ENCODE measurements at regions not wholly inside any gene's neighbourhood (a gene's known extent, or its start where the extent isn't known, plus 50 kb on each side); places are given as distances from the start of the nearest gene placed in this dataset.

DNA sequence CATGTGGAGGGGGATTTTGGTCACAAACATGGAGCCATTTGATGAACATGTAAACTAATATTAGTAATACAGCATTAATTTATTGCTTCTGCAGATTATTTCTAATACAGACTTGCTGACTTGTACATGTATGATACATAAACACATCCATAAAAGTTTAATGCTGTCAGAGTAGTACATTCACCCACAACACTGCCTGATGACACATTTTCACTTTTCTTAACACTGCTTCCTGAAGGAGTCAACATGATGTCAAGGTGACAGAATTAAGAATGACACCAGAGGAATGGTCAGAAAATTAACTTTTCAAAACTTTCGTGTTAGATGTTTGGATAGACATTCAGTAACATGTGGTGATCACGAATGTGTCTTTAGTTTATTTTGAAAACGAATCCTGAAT lies 199.4 kb downstream of the SATB1 start:
- H3K36me3 ChIP-seq = no peaks in the 10 kb centered on the region
- DNase-seq (no peak), ATAC-seq (no peak)
- H3K4me1 ChIP-seq = no peaks in the 10 kb centered on the region
- no peaks in the 10 kb centered on the region for H3K9me3 ChIP-seq
- no peak overlapping the region for H3K27ac ChIP-seq
- no peak overlapping the region for H3K4me3 ChIP-seq
- TF ChIP-seq, protein P1, sequence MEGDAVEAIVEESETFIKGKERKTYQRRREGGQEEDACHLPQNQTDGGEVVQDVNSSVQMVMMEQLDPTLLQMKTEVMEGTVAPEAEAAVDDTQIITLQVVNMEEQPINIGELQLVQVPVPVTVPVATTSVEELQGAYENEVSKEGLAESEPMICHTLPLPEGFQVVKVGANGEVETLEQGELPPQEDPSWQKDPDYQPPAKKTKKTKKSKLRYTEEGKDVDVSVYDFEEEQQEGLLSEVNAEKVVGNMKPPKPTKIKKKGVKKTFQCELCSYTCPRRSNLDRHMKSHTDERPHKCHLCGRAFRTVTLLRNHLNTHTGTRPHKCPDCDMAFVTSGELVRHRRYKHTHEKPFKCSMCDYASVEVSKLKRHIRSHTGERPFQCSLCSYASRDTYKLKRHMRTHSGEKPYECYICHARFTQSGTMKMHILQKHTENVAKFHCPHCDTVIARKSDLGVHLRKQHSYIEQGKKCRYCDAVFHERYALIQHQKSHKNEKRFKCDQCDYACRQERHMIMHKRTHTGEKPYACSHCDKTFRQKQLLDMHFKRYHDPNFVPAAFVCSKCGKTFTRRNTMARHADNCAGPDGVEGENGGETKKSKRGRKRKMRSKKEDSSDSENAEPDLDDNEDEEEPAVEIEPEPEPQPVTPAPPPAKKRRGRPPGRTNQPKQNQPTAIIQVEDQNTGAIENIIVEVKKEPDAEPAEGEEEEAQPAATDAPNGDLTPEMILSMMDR (IDR thresholded peaks at IDR 0.05) = no peak
- H3K27me3 ChIP-seq = no peaks in the 10 kb centered on the region
- intact Hi-C loops (cut with DNase I) = no loop called here

DNA sequence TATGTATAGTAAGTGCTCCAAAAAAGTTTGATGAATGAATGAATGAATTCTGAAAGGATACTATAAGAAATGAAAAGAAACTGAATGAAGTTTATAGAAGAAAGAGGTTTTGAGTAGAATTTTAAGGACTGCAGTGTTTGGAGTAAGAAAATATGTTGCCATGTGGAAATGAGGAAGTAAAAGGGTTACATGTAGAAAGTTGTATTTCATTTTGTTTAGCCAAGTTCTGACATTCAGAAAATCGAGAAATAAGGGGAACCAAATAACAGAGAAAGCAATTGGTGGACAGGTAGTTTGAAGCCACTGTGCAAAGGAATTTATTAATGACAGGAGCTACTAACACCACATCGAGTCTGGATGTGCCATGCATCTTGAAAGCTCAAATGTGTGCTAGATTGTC lies 200.7 kb downstream of the SATB1 start:
- intact Hi-C loops (cut with DNase I) = no loop called here
- Histone ChIP-seq H3K4me1 (no peaks in the 10 kb centered on the region), H3K27me3 (no peaks in the 10 kb centered on the region), H3K9me3 (no peaks in the 10 kb centered on the region), H3K36me3 (no peaks in the 10 kb centered on the region), H3K27ac (no peak overlapping the region), H3K4me3 (no peak overlapping the region)
- TF ChIP-seq, protein P1 (IDR thresholded peaks at IDR 0.05) = no peak
- DNase-seq (no peak), ATAC-seq (no peak)

DNA sequence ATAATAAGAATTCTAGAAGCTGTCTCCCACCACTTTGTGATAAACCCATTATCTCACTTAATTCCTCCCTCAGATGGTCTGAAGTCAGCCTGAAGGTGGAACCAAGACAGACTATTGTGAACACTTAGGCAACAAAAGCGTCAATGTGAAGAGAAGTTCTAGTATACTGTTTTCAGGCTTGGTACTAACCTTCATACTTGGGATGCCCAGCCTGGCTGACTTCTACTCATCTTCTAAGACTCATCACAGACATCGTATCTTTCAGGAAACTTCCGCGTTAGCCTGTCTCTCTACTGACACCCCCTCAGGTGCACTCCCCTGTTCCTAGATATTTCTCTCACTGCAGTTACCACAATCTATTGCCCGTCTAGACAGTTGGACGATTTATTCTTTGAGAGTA lies 201.2 kb downstream of the SATB1 start:
- Histone ChIP-seq H3K36me3 (no peaks in the 10 kb centered on the region), H3K27me3 (no peaks in the 10 kb centered on the region), H3K9me3 (no peaks in the 10 kb centered on the region), H3K27ac (no peak overlapping the region), H3K4me1 (no peaks in the 10 kb centered on the region), H3K4me3 (no peak overlapping the region)
- DNase-seq (no peak), ATAC-seq (no peak)
- intact Hi-C loops (cut with DNase I) = no loop called here
- TF ChIP-seq, protein P1 (IDR thresholded peaks at IDR 0.05) = no peak

DNA sequence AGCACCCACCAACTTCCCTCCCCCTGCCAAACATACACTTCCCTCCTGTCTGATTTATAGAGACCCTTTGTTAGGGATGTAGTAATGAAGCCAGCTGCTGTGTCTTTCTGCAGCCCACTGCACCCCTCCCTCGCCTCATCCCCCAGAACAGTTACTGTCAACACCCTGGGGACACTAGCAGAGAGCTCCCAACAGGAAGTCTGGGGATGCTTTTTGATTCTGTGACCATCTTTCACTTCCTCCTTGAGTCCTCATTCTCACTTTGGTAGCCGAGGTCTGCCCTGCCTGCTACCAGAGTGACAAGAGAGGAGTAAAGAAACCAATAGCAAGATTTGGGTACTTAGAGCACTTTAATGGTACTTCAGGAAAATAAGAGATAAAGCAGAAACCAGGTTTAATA lies 201.6 kb downstream of the SATB1 start:
- Histone ChIP-seq H3K36me3 (no peaks in the 10 kb centered on the region), H3K4me3 (no peak overlapping the region), H3K27me3 (no peaks in the 10 kb centered on the region), H3K9me3 (no peaks in the 10 kb centered on the region), H3K4me1 (no peaks in the 10 kb centered on the region), H3K27ac (no peak overlapping the region)
- intact Hi-C loops (cut with DNase I) = no loop called here
- ATAC-seq = peak; percentile 14
- TF ChIP-seq, protein P1 (IDR thresholded peaks at IDR 0.05) = no peak
- DNase-seq = no peak

DNA sequence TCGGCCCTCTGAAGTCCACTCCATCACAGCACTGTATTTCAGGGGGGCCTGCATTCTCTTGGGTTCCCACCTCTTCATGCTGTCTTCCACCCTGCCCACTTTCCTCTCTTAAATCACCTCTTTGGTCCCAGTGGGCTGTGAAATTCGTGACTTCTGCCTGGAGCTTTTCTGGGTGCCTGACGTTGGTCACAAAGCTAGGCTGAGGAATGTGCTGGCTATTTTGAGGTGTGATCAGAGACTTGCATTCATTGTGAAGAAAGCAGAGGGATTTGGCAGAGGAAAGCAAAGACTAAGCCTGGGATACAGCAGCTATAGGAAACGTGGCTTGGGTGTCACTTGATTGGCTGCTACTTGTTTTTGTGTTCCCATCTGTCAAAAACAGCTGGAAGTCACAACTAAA lies 202.5 kb downstream of the SATB1 start:
- H3K9me3 ChIP-seq = no peaks in the 10 kb centered on the region
- no peak for DNase-seq
- no peaks in the 10 kb centered on the region for H3K27me3 ChIP-seq
- ATAC-seq = no peak
- intact Hi-C loops (cut with DNase I) = no loop called here
- H3K27ac ChIP-seq = no peak overlapping the region
- no peaks in the 10 kb centered on the region for H3K36me3 ChIP-seq
- TF ChIP-seq, protein P1 (IDR thresholded peaks at IDR 0.05) = no peak
- no peaks in the 10 kb centered on the region for H3K4me1 ChIP-seq
- no peak overlapping the region for H3K4me3 ChIP-seq

DNA sequence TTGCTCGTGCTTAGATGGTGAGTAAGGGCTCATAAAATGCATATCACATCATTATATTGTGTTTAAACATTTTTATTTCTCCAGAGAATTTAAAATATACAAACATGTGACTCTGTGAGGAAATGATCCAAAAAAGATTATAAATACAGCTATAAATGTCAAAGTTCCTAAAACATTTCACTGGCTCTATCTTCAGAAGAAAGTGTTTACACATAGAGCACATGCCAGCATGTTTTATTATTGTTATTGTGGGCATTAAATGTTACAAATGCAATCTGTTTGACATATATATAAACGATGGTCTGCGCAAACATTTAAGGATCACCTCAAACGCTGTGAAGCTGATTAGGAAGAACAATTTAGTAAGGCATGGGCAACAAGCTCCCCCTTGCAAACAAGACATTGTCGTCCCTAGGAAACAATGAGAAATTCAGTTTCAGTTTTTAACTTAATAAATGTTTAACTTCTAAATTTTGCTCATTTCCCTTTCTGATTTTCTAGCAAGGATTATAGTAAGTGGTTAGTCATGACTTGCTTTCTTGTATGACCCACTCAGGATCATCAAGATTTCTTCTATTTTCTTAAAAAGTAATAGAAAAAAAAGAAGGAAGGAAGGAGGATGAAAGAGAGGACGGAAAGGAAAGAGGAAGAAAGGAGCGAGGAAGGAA lies 207.5 kb downstream of the SATB1 start:
- intact Hi-C loops (cut with DNase I) = no loop called here
- H3K27ac ChIP-seq = no peak overlapping the region
- no peak for DNase-seq
- no peaks in the 10 kb centered on the region for H3K9me3 ChIP-seq
- no peak overlapping the region for H3K4me3 ChIP-seq
- H3K36me3 ChIP-seq = no peaks in the 10 kb centered on the region
- ATAC-seq = no peak
- no peaks in the 10 kb centered on the region for H3K27me3 ChIP-seq
- TF ChIP-seq, protein P1 (IDR thresholded peaks at IDR 0.05) = no peak
- H3K4me1 ChIP-seq = no peaks in the 10 kb centered on the region

Measured in upper lobe of right lung (tissue), 1 donor.